Stimulated activated CD4-positive, alpha-beta T cell treated with anti-CD3 and anti-CD28 coated beads, Interleukin-1b, Interleukin-23, amount 100 ng/mL, for 48 hours (primary cell): ENCODE measurements at regions not wholly inside any gene's neighbourhood (a gene's known extent, or its start where the extent isn't known, plus 50 kb on each side); places are given as distances from the start of the nearest gene placed in this dataset.
"Not testable (repeated sequence)": the region's sequence is repeated elsewhere in the genome, so short reads cannot be mapped to it uniquely, and the experiment has no call there.

Source experiments
- DNase-seq: peaks from one replicate; pipeline ENCODE4 v3.0.0-alpha.2; 2020

DNA sequence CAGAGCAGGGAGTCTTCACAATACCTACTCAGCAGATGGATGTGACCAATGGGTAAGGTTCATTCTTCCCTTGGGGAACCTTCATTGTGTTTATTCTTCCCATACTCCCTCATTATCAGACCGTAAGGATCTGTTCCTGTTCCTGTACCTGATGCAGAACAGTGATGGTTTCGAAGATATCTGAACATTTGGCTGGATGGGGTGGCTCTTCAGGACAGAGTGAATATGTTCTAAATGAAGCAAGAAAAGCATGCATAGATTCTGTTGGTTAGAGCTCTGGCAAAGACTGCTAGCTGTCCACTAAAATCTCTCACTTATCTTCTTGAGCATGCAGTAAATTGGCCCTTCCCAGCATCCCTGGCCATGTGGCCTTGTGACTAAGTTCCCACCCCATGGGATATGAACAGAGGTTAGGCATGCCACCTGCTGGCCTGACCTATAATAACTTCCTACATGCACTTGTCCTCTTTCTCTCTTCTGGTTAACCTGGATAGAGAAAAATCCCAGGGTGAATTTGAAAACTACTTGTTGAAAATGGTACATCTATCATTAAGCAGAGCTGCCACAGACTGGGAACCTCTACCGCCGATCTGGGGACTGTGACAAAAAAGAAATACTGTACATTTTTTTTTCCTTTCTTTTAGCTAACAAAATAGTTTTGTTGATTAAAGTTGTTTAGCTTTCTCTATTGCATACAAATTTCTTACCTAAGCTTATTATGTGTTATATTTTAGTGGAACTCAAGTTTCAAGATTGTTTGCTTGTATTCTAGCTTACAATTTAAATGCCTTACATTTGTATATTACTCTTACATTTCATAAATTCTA lies 60.0 kb upstream of the BANK1 start:
- DNase-seq: peak; percentile 42

- no peak for DNase-seq
These were observed 63.3 kb upstream of the BANK1 start for GRCh38 chr4:101727238-101727637.

DNA sequence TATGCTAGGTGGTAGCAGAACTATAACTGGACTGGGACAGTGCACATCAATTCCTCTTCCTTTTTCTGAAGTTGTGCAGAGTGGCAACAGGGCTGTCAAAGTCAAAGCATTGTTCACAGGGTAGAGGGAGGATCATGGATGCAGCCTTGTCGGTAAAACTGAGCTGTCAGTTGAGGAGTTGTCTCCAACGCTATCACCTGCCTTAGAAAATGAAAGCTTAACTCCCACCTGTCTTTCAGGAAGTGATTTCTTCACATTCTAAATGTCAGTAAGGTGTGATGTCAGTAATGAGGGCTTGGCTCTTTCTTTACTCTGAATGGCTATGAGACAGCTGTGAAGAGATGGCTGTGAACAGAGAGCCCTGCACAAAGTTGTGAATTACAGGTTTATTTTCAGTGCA lies 66.4 kb upstream of the BANK1 start:
- no peak for DNase-seq

- DNase-seq: no peak
These were observed 71.7 kb upstream of the BANK1 start for GRCh38 chr4:101718810-101719209.

GRCh38 chr4:101711590-101712260 lies 78.8 kb upstream of the BANK1 start:
- no peak for DNase-seq

DNA sequence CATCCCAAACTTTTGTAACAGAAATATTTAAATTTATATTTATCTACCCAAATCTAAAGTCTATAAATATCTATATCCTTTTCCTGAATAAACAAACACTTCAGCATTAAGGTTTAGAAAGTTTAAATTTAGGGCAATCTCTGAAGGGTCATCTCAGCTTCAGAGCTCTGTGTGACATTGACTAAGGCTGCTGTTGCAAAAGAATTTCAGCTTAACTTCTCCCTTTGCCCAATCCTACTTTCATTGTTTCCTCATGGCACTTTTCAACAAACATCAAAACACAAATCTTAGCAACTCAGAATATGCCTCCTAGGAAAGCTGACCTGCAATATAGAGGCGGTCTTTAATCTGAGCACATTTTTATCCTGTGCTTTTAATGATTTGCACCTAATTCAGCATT lies 79.7 kb upstream of the BANK1 start:
- DNase-seq: no peak

GRCh38 chr4:101708293-101709039 lies 82.1 kb upstream of the BANK1 start:
- no peak for DNase-seq

GRCh38 chr4:101707596-101707995 lies 82.9 kb upstream of the BANK1 start:
- DNase-seq: no peak

DNA sequence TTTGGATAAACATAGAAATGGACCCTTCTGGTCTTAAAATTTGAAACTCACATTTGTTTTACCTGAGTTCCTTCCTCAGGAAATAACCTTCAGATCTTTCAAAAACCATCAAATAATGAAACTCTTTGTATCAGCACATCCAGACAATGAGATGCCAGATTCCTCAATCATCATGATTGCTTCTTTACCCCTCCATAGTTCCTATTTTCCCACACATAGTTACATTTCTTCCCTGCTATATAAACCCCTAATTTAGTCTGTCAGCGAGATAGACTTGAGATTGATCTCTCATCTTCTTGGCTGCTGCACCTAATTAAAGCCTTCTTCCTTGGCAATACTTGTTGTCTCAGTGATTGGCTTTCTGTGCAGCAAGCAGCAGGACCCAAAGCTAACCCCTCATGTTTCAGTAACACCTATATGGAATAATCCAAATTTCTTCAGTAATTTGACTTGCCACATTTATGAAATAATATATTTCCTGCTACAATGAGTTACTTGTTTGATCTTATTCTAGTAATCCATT lies 83.9 kb upstream of the BANK1 start:
- no peak for DNase-seq

DNA sequence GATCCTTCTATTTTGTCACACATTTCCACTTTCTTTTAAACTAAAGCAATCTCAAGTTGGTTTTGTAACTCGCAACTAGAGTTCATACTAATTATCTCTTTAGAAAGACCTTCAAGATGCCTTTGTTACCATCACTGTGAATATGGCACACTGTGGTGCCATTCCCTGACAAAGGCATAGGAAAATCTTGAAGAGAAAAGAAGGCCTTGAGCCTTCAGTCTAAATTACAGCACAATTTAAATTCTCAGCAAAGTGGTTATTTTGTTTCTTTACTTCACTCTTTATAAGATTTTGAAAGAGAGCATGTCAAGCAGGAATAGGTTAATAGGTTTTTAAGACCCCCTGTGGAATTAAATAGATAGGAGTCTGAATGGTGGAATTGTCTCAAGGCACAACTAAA lies 89.0 kb upstream of the BANK1 start:
- DNase-seq: no peak

DNA sequence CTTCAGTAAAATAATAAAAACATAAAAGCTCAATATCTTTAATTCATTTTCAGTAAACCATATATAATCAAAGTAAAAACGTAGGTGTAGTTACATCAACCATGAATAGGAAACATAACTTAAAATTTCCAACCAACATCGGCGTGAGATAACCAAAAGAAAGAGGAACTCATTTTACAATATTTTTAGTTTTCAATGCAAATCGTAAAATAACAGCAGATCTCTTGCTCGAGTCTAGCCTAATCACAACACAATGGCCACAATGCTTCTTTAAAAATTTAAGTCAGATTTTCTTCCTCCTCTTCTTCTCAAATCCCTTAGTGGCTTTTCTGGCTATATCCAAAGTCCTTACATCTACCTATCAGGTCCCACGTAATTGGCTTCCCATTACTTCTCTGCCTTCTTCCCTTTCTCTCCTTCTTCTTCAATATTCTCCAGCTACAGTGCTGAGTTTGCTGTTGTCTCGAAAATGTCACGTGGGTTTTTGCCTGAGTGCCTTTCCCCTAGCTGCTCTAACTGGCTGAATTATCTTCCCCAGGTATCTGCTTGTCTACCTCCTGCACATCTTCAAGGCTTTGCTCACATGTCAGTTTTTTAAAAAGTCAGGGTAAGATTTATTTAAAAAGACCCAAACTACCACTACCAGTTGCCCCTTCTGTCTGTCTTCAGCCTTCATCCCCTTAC lies 90.9 kb upstream of the BANK1 start:
- no peak for DNase-seq

- no peak for DNase-seq
These were observed 93.3 kb upstream of the BANK1 start for GRCh38 chr4:101697266-101697665.

DNA sequence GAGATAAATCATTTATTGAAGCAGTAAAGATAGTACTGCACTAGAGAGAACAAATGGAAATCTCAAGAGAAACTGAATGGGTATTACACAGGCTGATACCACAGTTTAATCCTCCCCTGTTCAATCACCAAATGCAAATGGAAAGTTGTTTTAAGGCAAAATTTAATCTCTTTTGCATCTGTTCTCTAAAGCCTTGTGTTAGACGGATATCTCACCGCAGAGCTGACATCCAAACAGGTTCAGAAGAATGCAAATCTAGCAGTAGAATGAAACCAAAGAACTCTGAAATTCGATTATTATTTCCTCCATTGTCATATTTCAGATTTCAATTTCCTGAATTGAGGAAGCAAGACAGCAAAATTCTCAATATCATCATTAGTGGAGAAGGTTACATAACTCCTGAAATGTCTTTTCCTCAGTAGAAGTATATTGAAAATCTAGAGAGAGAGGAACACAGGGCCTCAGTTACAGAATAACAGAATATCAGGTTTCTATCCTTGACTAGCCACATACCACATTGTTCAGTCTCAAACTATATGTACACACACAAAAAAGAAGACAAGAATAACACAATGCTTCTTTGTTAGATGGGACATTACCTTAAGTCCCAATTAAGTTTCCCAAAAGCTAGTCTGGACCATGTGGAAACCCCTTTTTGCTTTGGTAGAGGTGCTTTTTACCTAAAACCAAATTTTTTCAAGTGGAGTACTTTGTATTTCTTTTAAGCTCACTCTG lies 94.1 kb upstream of the BANK1 start:
- DNase-seq: no peak

- no peak for DNase-seq
These were observed 95.4 kb upstream of the BANK1 start for GRCh38 chr4:101695176-101695575.

GRCh38 chr4:101694403-101694802 lies 96.1 kb upstream of the BANK1 start:
- DNase-seq: not testable (repeated sequence)

DNA sequence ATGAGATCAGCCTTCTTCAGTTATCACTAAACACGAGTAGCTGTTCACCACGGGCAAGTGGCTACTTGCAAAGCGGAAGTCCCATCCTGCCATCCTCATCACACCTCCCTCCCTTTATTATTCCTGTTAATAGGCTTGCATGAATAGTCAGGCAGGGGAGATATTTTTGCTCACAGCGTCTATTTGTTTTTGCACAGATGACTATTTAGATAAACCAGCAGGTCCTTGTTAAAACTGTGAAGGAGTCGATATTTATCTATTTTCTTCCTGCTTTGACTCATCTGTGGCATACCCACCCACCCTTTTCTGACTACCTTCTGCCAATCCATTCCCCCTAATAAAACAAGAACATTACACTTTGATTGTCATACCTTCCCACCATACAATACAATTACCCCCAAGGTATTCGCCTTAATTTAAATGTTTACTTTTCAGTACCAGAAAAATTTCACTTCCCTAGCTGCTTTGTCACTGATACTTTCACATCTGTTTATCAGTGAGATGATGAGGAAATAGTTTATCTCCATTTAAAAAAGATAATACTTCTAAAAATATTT lies 96.6 kb upstream of the BANK1 start:
- no peak for DNase-seq

- no peak for DNase-seq
These were observed 101.3 kb upstream of the BANK1 start for GRCh38 chr4:101689220-101689619.

GRCh38 chr4:101685126-101685525 lies 105.4 kb upstream of the BANK1 start:
- DNase-seq: no peak

DNA sequence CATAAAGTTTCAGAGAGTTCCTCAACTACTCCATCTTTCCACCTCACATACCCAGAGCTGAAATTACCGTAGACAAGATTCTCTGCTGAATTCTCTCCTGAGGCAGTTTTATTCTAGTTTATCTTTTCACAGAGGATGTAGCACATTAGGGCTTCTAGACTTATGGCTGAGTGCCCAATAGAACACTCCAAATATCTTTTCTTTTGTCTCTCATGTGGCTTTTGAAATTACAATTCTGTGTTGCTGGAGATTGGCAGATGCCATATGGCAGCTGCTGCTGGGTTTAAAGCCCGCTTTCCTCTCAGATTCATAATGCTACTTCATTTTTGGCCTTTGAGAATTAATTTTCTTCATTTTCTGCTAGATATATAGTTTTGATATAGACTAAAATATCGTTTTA lies 107.6 kb upstream of the BANK1 start:
- no peak for DNase-seq

- no peak for DNase-seq
These were observed 112.3 kb upstream of the BANK1 start for GRCh38 chr4:101678180-101678579.

- no peak for DNase-seq
These were observed 119.6 kb upstream of the BANK1 start for GRCh38 chr4:101670897-101671296.

GRCh38 chr4:101670370-101670769 lies 120.2 kb upstream of the BANK1 start:
- DNase-seq: no peak
